Activated naive CD4-positive, alpha-beta T cell treated with anti-CD3 and anti-CD28 coated beads for 36 hours (primary cell): ENCODE measurements at regions not wholly inside any gene's neighbourhood (a gene's known extent, or its start where the extent isn't known, plus 50 kb on each side); places are given as distances from the start of the nearest gene placed in this dataset.

Source experiments
- CTCF ChIA-PET: fragments of 350-600 bp; sonication (Branson Sonifier 250); formaldehyde crosslinking; loops from one replicate; lab custom pipeline; 2021; ENCODE audit warnings: antibody characterized with exemption; lab: Charles Lee
- DNase-seq: peaks from one replicate; pipeline ENCODE4 v3.0.0-alpha.2; 2020
- H3K27ac Mint-ChIP-seq: one replicate; pipeline ENCODE4 v1.8.0; 2021; ENCODE audit warnings: mild to moderate bottlenecking, mixed read lengths
- H3K27me3 Mint-ChIP-seq: one replicate; pipeline ENCODE4 v1.8.0; 2021; ENCODE audit warnings: low read depth, mixed read lengths
- H3K36me3 Mint-ChIP-seq: one replicate; pipeline ENCODE4 v1.8.0; 2021; ENCODE audit warnings: low read depth, mixed read lengths
- H3K4me1 Mint-ChIP-seq: one replicate; pipeline ENCODE4 v1.8.0; 2021; ENCODE audit warnings: low read depth, mixed read lengths
- H3K4me3 Mint-ChIP-seq: one replicate; pipeline ENCODE4 v1.8.0; 2021; ENCODE audit warnings: mild to moderate bottlenecking, moderate library complexity, mixed read lengths
- H3K9me3 Mint-ChIP-seq: one replicate; pipeline ENCODE4 v1.8.0; 2021; ENCODE audit warnings: mixed read lengths
- intact Hi-C: fragments of 100-400 bp; cut with micrococcal nuclease; formaldehyde crosslinking; loops from one replicate; pipeline ENCODE4 v1.15.1; 2023

- H3K4me1 Mint-ChIP-seq = no peaks in the 10 kb centered on the region
- no peak overlapping the region for H3K4me3 Mint-ChIP-seq
- no peak for DNase-seq
- CTCF ChIA-PET = no interaction called here
- intact Hi-C loops = no loop called here
- H3K36me3 Mint-ChIP-seq = no peaks in the 10 kb centered on the region
- H3K27me3 Mint-ChIP-seq = no peaks in the 10 kb centered on the region
- H3K27ac Mint-ChIP-seq = no peak overlapping the region
- peaks cover 5% of the 10 kb centered on the region for H3K9me3 Mint-ChIP-seq
These were observed 129.5 kb upstream of the GAS1 start for GRCh38 chr9:87076825-87077224.

- Mint-ChIP-seq H3K4me1 (no peaks in the 10 kb centered on the region), H3K4me3 (no peak overlapping the region), H3K36me3 (no peaks in the 10 kb centered on the region), H3K27ac (no peak overlapping the region), H3K27me3 (no peaks in the 10 kb centered on the region), H3K9me3 (peaks cover 5% of the 10 kb centered on the region)
- DNase-seq = no peak
- intact Hi-C loops = no loop called here
- CTCF ChIA-PET = interaction anchor here (0.6 kb wide), 1 partner anchor 157 kb away, joined by 3 read pairs; no protein-coding TSS in a partner anchor
These were observed 130.7 kb upstream of the GAS1 start for GRCh38 chr9:87077986-87078385.

- CTCF ChIA-PET = no interaction called here
- H3K27ac Mint-ChIP-seq = no peak overlapping the region
- DNase-seq = no peak
- H3K9me3 Mint-ChIP-seq = peaks cover 5% of the 10 kb centered on the region
- H3K4me3 Mint-ChIP-seq = no peak overlapping the region
- H3K36me3 Mint-ChIP-seq = no peaks in the 10 kb centered on the region
- no peaks in the 10 kb centered on the region for H3K4me1 Mint-ChIP-seq
- H3K27me3 Mint-ChIP-seq = no peaks in the 10 kb centered on the region
- intact Hi-C loops = no loop called here
These were observed 133.4 kb upstream of the GAS1 start for GRCh38 chr9:87080512-87081264.

GRCh38 chr9:87081503-87081902 is 134.2 kb upstream of the GAS1 start:
- CTCF ChIA-PET = no interaction called here
- no peak for DNase-seq
- intact Hi-C loops = no loop called here
- H3K36me3 Mint-ChIP-seq = no peaks in the 10 kb centered on the region
- H3K27me3 Mint-ChIP-seq = no peaks in the 10 kb centered on the region
- no peak overlapping the region for H3K4me3 Mint-ChIP-seq
- H3K4me1 Mint-ChIP-seq = no peaks in the 10 kb centered on the region
- H3K27ac Mint-ChIP-seq = no peak overlapping the region
- H3K9me3 Mint-ChIP-seq = peaks cover 5% of the 10 kb centered on the region

GRCh38 chr9:87083986-87084385 is 136.7 kb upstream of the GAS1 start:
- Mint-ChIP-seq H3K36me3 (no peaks in the 10 kb centered on the region), H3K9me3 (peaks cover under 1% of the 10 kb centered on the region), H3K4me3 (no peak overlapping the region), H3K27me3 (no peaks in the 10 kb centered on the region), H3K27ac (no peak overlapping the region), H3K4me1 (no peaks in the 10 kb centered on the region)
- intact Hi-C loops = no loop called here
- DNase-seq = no peak
- CTCF ChIA-PET = no interaction called here

GRCh38 chr9:87084407-87084806 is 137.1 kb upstream of the GAS1 start:
- Mint-ChIP-seq H3K36me3 (no peaks in the 10 kb centered on the region), H3K4me1 (no peaks in the 10 kb centered on the region), H3K4me3 (no peak overlapping the region), H3K27ac (no peak overlapping the region), H3K27me3 (no peaks in the 10 kb centered on the region), H3K9me3 (no peaks in the 10 kb centered on the region)
- CTCF ChIA-PET = no interaction called here
- no peak for DNase-seq
- intact Hi-C loops = no loop called here

- Mint-ChIP-seq H3K4me1 (no peaks in the 10 kb centered on the region), H3K27ac (no peak overlapping the region), H3K27me3 (no peaks in the 10 kb centered on the region), H3K9me3 (no peaks in the 10 kb centered on the region), H3K4me3 (no peak overlapping the region), H3K36me3 (no peaks in the 10 kb centered on the region)
- no peak for DNase-seq
- intact Hi-C loops = no loop called here
- CTCF ChIA-PET = no interaction called here
These were observed 137.8 kb upstream of the GAS1 start for GRCh38 chr9:87085073-87085472.

GRCh38 chr9:87085521-87085920 is 138.2 kb upstream of the GAS1 start:
- Mint-ChIP-seq H3K9me3 (no peaks in the 10 kb centered on the region), H3K4me3 (no peak overlapping the region), H3K27ac (no peak overlapping the region), H3K27me3 (no peaks in the 10 kb centered on the region), H3K36me3 (no peaks in the 10 kb centered on the region), H3K4me1 (no peaks in the 10 kb centered on the region)
- CTCF ChIA-PET = no interaction called here
- DNase-seq = no peak
- intact Hi-C loops = no loop called here

- H3K27ac Mint-ChIP-seq = no peak overlapping the region
- DNase-seq = no peak
- no peaks in the 10 kb centered on the region for H3K36me3 Mint-ChIP-seq
- peaks cover 4% of the 10 kb centered on the region for H3K27me3 Mint-ChIP-seq
- CTCF ChIA-PET = no interaction called here
- H3K4me3 Mint-ChIP-seq = no peak overlapping the region
- no peaks in the 10 kb centered on the region for H3K4me1 Mint-ChIP-seq
- no peaks in the 10 kb centered on the region for H3K9me3 Mint-ChIP-seq
- intact Hi-C loops = no loop called here
These were observed 139.0 kb upstream of the GAS1 start for GRCh38 chr9:87086221-87086818.

GRCh38 chr9:87087197-87087596 is 139.9 kb upstream of the GAS1 start:
- Mint-ChIP-seq H3K4me3 (no peak overlapping the region), H3K36me3 (no peaks in the 10 kb centered on the region), H3K9me3 (no peaks in the 10 kb centered on the region), H3K27me3 (peaks cover 4% of the 10 kb centered on the region), H3K27ac (no peak overlapping the region), H3K4me1 (no peaks in the 10 kb centered on the region)
- CTCF ChIA-PET = no interaction called here
- intact Hi-C loops = no loop called here
- no peak for DNase-seq

GRCh38 chr9:87088192-87088591 is 140.9 kb upstream of the GAS1 start:
- Mint-ChIP-seq H3K9me3 (no peaks in the 10 kb centered on the region), H3K36me3 (no peaks in the 10 kb centered on the region), H3K4me3 (no peak overlapping the region), H3K4me1 (no peaks in the 10 kb centered on the region), H3K27me3 (peaks cover 4% of the 10 kb centered on the region), H3K27ac (no peak overlapping the region)
- no peak for DNase-seq
- CTCF ChIA-PET = no interaction called here
- intact Hi-C loops = no loop called here

GRCh38 chr9:87088621-87089365 is 141.5 kb upstream of the GAS1 start:
- peaks cover 4% of the 10 kb centered on the region for H3K27me3 Mint-ChIP-seq
- CTCF ChIA-PET = no interaction called here
- intact Hi-C loops = no loop called here
- no peak for DNase-seq
- peaks cover 2% of the 10 kb centered on the region for H3K9me3 Mint-ChIP-seq
- H3K36me3 Mint-ChIP-seq = no peaks in the 10 kb centered on the region
- H3K4me1 Mint-ChIP-seq = no peaks in the 10 kb centered on the region
- no peak overlapping the region for H3K4me3 Mint-ChIP-seq
- no peak overlapping the region for H3K27ac Mint-ChIP-seq

GRCh38 chr9:87089506-87089905 is 142.2 kb upstream of the GAS1 start:
- Mint-ChIP-seq H3K4me3 (no peak overlapping the region), H3K27me3 (peaks cover 4% of the 10 kb centered on the region), H3K4me1 (no peaks in the 10 kb centered on the region), H3K27ac (no peak overlapping the region), H3K9me3 (peaks cover 2% of the 10 kb centered on the region), H3K36me3 (no peaks in the 10 kb centered on the region)
- CTCF ChIA-PET = no interaction called here
- intact Hi-C loops = no loop called here
- no peak for DNase-seq
